Activated CD4-positive, alpha-beta T cell treated with anti-CD3 and anti-CD28 coated beads for 36 hours (primary cell): ENCODE measurements at regions not wholly inside any gene's neighbourhood (a gene's known extent, or its start where the extent isn't known, plus 50 kb on each side); places are given as distances from the start of the nearest gene placed in this dataset.

ENCODE experiments used
- ATAC-seq: fragments of 200-7000 bp; cut with Tn5 transposase; one replicate; pipeline ENCODE4 v1.10.0; 2021; ENCODE audit warnings: mild to moderate bottlenecking, moderate library complexity
- CTCF ChIA-PET: fragments of 350-600 bp; sonication (Branson Sonifier 250); formaldehyde crosslinking; loops from one replicate; lab custom pipeline; 2021; ENCODE audit warnings: antibody characterized with exemption; lab: Charles Lee
- POLR2A ChIA-PET: fragments of 350-600 bp; sonication (Branson Sonifier 250); formaldehyde crosslinking; loops from one replicate; lab custom pipeline; 2021; ENCODE audit warnings: antibody characterized with exemption, inconsistent platforms; lab: Charles Lee
- DNase-seq: peaks from one replicate; pipeline ENCODE4 v3.0.0-alpha.2; 2020
- H3K27ac Mint-ChIP-seq: one replicate; pipeline ENCODE4 v1.8.0; 2021; ENCODE audit warnings: mixed read lengths
- H3K27me3 Mint-ChIP-seq: one replicate; pipeline ENCODE4 v1.8.0; 2021; ENCODE audit warnings: mixed read lengths
- H3K36me3 Mint-ChIP-seq: one replicate; pipeline ENCODE4 v1.8.0; 2021; ENCODE audit warnings: low read depth, mixed read lengths
- H3K4me1 Mint-ChIP-seq: one replicate; pipeline ENCODE4 v1.8.0; 2021; ENCODE audit warnings: mixed read lengths
- H3K4me3 Mint-ChIP-seq: one replicate; pipeline ENCODE4 v1.8.0; 2021; ENCODE audit warnings: mild to moderate bottlenecking, moderate library complexity, mixed read lengths
- H3K9me3 Mint-ChIP-seq: one replicate; pipeline ENCODE4 v1.8.0; 2021; ENCODE audit warnings: low read depth, mixed read lengths
- intact Hi-C, 2 experiments: fragments of 100-400 bp; cut with DNase I in 1 of 2; cut with micrococcal nuclease in 1 of 2; formaldehyde crosslinking; loops; one replicate each; pipeline versions ENCODE4 v1.14.2 to v1.15.1; 2022 to 2024; cut with DNase I, micrococcal nuclease

GRCh38 chr1:191888996-191889622, 269.2 kb upstream of the RGS18 start:
- H3K36me3 Mint-ChIP-seq = no peaks in the 10 kb centered on the region
- POLR2A ChIA-PET = no interaction called here
- ATAC-seq (no peak), DNase-seq (no peak)
- no peaks in the 10 kb centered on the region for H3K9me3 Mint-ChIP-seq
- intact Hi-C loops = loop anchor here in 1 of 2 experiments (10.0 kb wide), 1 partner anchor 56 kb away; no protein-coding TSS in a partner anchor
- no peaks in the 10 kb centered on the region for H3K4me1 Mint-ChIP-seq
- H3K27me3 Mint-ChIP-seq = no peaks in the 10 kb centered on the region
- CTCF ChIA-PET = no interaction called here
- no peak overlapping the region for H3K27ac Mint-ChIP-seq
- H3K4me3 Mint-ChIP-seq = no peak overlapping the region

- no peak overlapping the region for H3K4me3 Mint-ChIP-seq
- H3K9me3 Mint-ChIP-seq = no peaks in the 10 kb centered on the region
- ATAC-seq (no peak), DNase-seq (no peak)
- ChIA-PET CTCF (no interaction called here), POLR2A (no interaction called here)
- no peaks in the 10 kb centered on the region for H3K4me1 Mint-ChIP-seq
- H3K27me3 Mint-ChIP-seq = no peaks in the 10 kb centered on the region
- H3K27ac Mint-ChIP-seq = no peak overlapping the region
- H3K36me3 Mint-ChIP-seq = no peaks in the 10 kb centered on the region
- intact Hi-C loops = loop anchor here in 1 of 2 experiments (10.0 kb wide), 1 partner anchor 55 kb away; no protein-coding TSS in a partner anchor
Observed at GRCh38 chr1:191889623-191890003, 268.6 kb upstream of the RGS18 start.

GRCh38 chr1:191890433-191891088, 267.7 kb upstream of the RGS18 start:
- Mint-ChIP-seq H3K36me3 (no peaks in the 10 kb centered on the region), H3K27me3 (no peaks in the 10 kb centered on the region), H3K4me1 (no peaks in the 10 kb centered on the region), H3K9me3 (no peaks in the 10 kb centered on the region), H3K27ac (no peak overlapping the region), H3K4me3 (no peak overlapping the region)
- ChIA-PET POLR2A (no interaction called here), CTCF (no interaction called here)
- ATAC-seq (no peak), DNase-seq (no peak)
- intact Hi-C loops = no loop called here

GRCh38 chr1:191892716-191893115, 265.5 kb upstream of the RGS18 start:
- CTCF ChIA-PET = interaction anchor here (0.7 kb wide), 1 partner anchor 404 kb away, joined by 3 read pairs; no protein-coding TSS in a partner anchor
- no peak for DNase-seq
- H3K9me3 Mint-ChIP-seq = no peaks in the 10 kb centered on the region
- ATAC-seq = no peak
- H3K27me3 Mint-ChIP-seq = no peaks in the 10 kb centered on the region
- POLR2A ChIA-PET = no interaction called here
- intact Hi-C loops = no loop called here
- H3K36me3 Mint-ChIP-seq = no peaks in the 10 kb centered on the region
- H3K4me1 Mint-ChIP-seq = no peaks in the 10 kb centered on the region
- no peak overlapping the region for H3K27ac Mint-ChIP-seq
- H3K4me3 Mint-ChIP-seq = no peak overlapping the region

- Mint-ChIP-seq H3K27me3 (no peaks in the 10 kb centered on the region), H3K4me3 (no peak overlapping the region), H3K9me3 (no peaks in the 10 kb centered on the region), H3K36me3 (no peaks in the 10 kb centered on the region), H3K4me1 (no peaks in the 10 kb centered on the region), H3K27ac (no peak overlapping the region)
- ATAC-seq (no peak), DNase-seq (no peak)
- ChIA-PET CTCF (no interaction called here), POLR2A (no interaction called here)
- intact Hi-C loops = no loop called here
Observed at GRCh38 chr1:191895049-191895448, 263.2 kb upstream of the RGS18 start.

- no peak overlapping the region for H3K27ac Mint-ChIP-seq
- DNase-seq (no peak), ATAC-seq (no peak)
- H3K27me3 Mint-ChIP-seq = no peaks in the 10 kb centered on the region
- no peaks in the 10 kb centered on the region for H3K9me3 Mint-ChIP-seq
- H3K36me3 Mint-ChIP-seq = no peaks in the 10 kb centered on the region
- H3K4me3 Mint-ChIP-seq = no peak overlapping the region
- H3K4me1 Mint-ChIP-seq = no peaks in the 10 kb centered on the region
- intact Hi-C loops = no loop called here
- POLR2A ChIA-PET = no interaction called here
- CTCF ChIA-PET = interaction anchor here (1.0 kb wide), 1 partner anchor 10 kb away, joined by 6 read pairs; no protein-coding TSS in a partner anchor
Observed at GRCh38 chr1:191895462-191896058, 262.7 kb upstream of the RGS18 start.

GRCh38 chr1:191897134-191897533, 261.1 kb upstream of the RGS18 start:
- Mint-ChIP-seq H3K27ac (no peak overlapping the region), H3K4me1 (no peaks in the 10 kb centered on the region), H3K27me3 (no peaks in the 10 kb centered on the region), H3K4me3 (no peak overlapping the region), H3K9me3 (no peaks in the 10 kb centered on the region), H3K36me3 (no peaks in the 10 kb centered on the region)
- ChIA-PET CTCF (no interaction called here), POLR2A (no interaction called here)
- DNase-seq (no peak), ATAC-seq (no peak)
- intact Hi-C loops = no loop called here

- no peaks in the 10 kb centered on the region for H3K36me3 Mint-ChIP-seq
- ChIA-PET POLR2A (no interaction called here), CTCF (no interaction called here)
- ATAC-seq (no peak), DNase-seq (no peak)
- no peaks in the 10 kb centered on the region for H3K9me3 Mint-ChIP-seq
- intact Hi-C loops = no loop called here
- H3K4me3 Mint-ChIP-seq = no peak overlapping the region
- H3K27ac Mint-ChIP-seq = no peak overlapping the region
- H3K4me1 Mint-ChIP-seq = no peaks in the 10 kb centered on the region
- H3K27me3 Mint-ChIP-seq = no peaks in the 10 kb centered on the region
Observed at GRCh38 chr1:191901651-191902050, 256.6 kb upstream of the RGS18 start.

GRCh38 chr1:191904991-191905390, 253.3 kb upstream of the RGS18 start:
- Mint-ChIP-seq H3K4me1 (no peaks in the 10 kb centered on the region), H3K27me3 (no peaks in the 10 kb centered on the region), H3K36me3 (no peaks in the 10 kb centered on the region), H3K4me3 (no peak overlapping the region), H3K9me3 (no peaks in the 10 kb centered on the region), H3K27ac (no peak overlapping the region)
- ATAC-seq = no peak
- ChIA-PET CTCF (interaction anchor here (0.9 kb wide), 2 partner anchors 9 to 11 kb away, joined by 3 to 6 read pairs; no protein-coding TSS in a partner anchor), POLR2A (no interaction called here)
- no peak for DNase-seq
- intact Hi-C loops = no loop called here

- ChIA-PET CTCF (interaction anchor here (0.9 kb wide), 1 partner anchor 10 kb away, joined by 6 read pairs; no protein-coding TSS in a partner anchor), POLR2A (no interaction called here)
- no peaks in the 10 kb centered on the region for H3K27me3 Mint-ChIP-seq
- H3K9me3 Mint-ChIP-seq = no peaks in the 10 kb centered on the region
- no peaks in the 10 kb centered on the region for H3K4me1 Mint-ChIP-seq
- no peak overlapping the region for H3K27ac Mint-ChIP-seq
- no peaks in the 10 kb centered on the region for H3K36me3 Mint-ChIP-seq
- no peak overlapping the region for H3K4me3 Mint-ChIP-seq
- no peak for DNase-seq
- no peak for ATAC-seq
- intact Hi-C loops = no loop called here
Observed at GRCh38 chr1:191905781-191906180, 252.5 kb upstream of the RGS18 start.

GRCh38 chr1:191907121-191907520, 251.1 kb upstream of the RGS18 start:
- ChIA-PET CTCF (no interaction called here), POLR2A (no interaction called here)
- intact Hi-C loops = no loop called here
- no peaks in the 10 kb centered on the region for H3K36me3 Mint-ChIP-seq
- H3K9me3 Mint-ChIP-seq = no peaks in the 10 kb centered on the region
- H3K27ac Mint-ChIP-seq = no peak overlapping the region
- no peaks in the 10 kb centered on the region for H3K4me1 Mint-ChIP-seq
- no peak for DNase-seq
- no peak overlapping the region for H3K4me3 Mint-ChIP-seq
- ATAC-seq = no peak
- H3K27me3 Mint-ChIP-seq = no peaks in the 10 kb centered on the region

GRCh38 chr1:191910245-191910644, 248.0 kb upstream of the RGS18 start:
- CTCF ChIA-PET = no interaction called here
- POLR2A ChIA-PET = no interaction called here
- Mint-ChIP-seq H3K4me3 (no peak overlapping the region), H3K27ac (no peak overlapping the region), H3K9me3 (no peaks in the 10 kb centered on the region), H3K4me1 (no peaks in the 10 kb centered on the region), H3K36me3 (no peaks in the 10 kb centered on the region), H3K27me3 (no peaks in the 10 kb centered on the region)
- intact Hi-C loops = no loop called here
- DNase-seq (no peak), ATAC-seq (no peak)
